ENCODE measurements at regions not wholly inside any gene's neighbourhood (a gene's known extent, or its start where the extent isn't known, plus 50 kb on each side); places are given as distances from the start of the nearest gene placed in this dataset.

- TF ChIP-seq CTCF (IDR thresholded peaks at IDR 0.05) = no peak
- no peak for TF ChIP-seq POLR2A (IDR thresholded peaks at IDR 0.05)
Observed at GRCh38 chr13:59404331-59404730, 759.4 kb downstream of the DIAPH3 start.
